Anterior cingulate cortex (tissue), 58 donors: ENCODE measurements at regions not wholly inside any gene's neighbourhood (a gene's known extent, or its start where the extent isn't known, plus 50 kb on each side); places are given as distances from the start of the nearest gene placed in this dataset.
A peak's percentile ranks its signal among the peaks of the same experiment; 100 is the strongest.
"Not testable (repeated sequence)": the region's sequence is repeated elsewhere in the genome, so short reads cannot be mapped to it uniquely, and the experiment has no call there.

Experiments used
- DNase-seq, 58 donors: peaks; one replicate each; lab custom pipeline; 2025; lab: John Stamatoyannopoulos, UW

GRCh38 chr13:84649853-84650252, 767.6 kb upstream of the SLITRK1 start:
- no peak for DNase-seq

- DNase-seq, result no peak
These were observed 765.9 kb upstream of the SLITRK1 start for GRCh38 chr13:84648069-84648640.

GRCh38 chr13:84646957-84647356, 764.7 kb upstream of the SLITRK1 start:
- no peak for DNase-seq

- no peak for DNase-seq
These were observed 763.1 kb upstream of the SLITRK1 start for GRCh38 chr13:84645196-84646012.

GRCh38 chr13:84641491-84641890, 759.2 kb upstream of the SLITRK1 start:
- no peak for DNase-seq

GRCh38 chr13:84640691-84641090, 758.4 kb upstream of the SLITRK1 start:
- DNase-seq, result no peak

- DNase-seq, result no peak
These were observed 748.2 kb upstream of the SLITRK1 start for GRCh38 chr13:84630476-84630875.

GRCh38 chr13:84616864-84617263, 734.6 kb upstream of the SLITRK1 start:
- no peak for DNase-seq

GRCh38 chr13:84609716-84610115, 727.4 kb upstream of the SLITRK1 start:
- DNase-seq, result no peak

GRCh38 chr13:84607261-84608013, 725.2 kb upstream of the SLITRK1 start:
- peak in 1 of 58 donors; percentile 1 for DNase-seq

GRCh38 chr13:84606616-84607015, 724.3 kb upstream of the SLITRK1 start:
- no peak for DNase-seq

- DNase-seq, result no peak
These were observed 723.7 kb upstream of the SLITRK1 start for GRCh38 chr13:84605927-84606326.

GRCh38 chr13:84591444-84591843, 709.2 kb upstream of the SLITRK1 start:
- no peak for DNase-seq

GRCh38 chr13:84590663-84591062, 708.4 kb upstream of the SLITRK1 start:
- no peak for DNase-seq

- no peak for DNase-seq
These were observed 705.7 kb upstream of the SLITRK1 start for GRCh38 chr13:84588023-84588422.

- DNase-seq, result not testable (repeated sequence)
These were observed 697.6 kb upstream of the SLITRK1 start for GRCh38 chr13:84579901-84580300.

- DNase-seq, result no peak
These were observed 692.6 kb upstream of the SLITRK1 start for GRCh38 chr13:84574851-84575250.

- DNase-seq, result no peak
These were observed 689.0 kb upstream of the SLITRK1 start for GRCh38 chr13:84571264-84571663.

- no peak for DNase-seq
These were observed 688.6 kb upstream of the SLITRK1 start for GRCh38 chr13:84570831-84571230.

GRCh38 chr13:84569366-84569765, 687.1 kb upstream of the SLITRK1 start:
- DNase-seq, result no peak

- no peak for DNase-seq
These were observed 685.6 kb upstream of the SLITRK1 start for GRCh38 chr13:84567848-84568247.
